ENCODE measurements at regions not wholly inside any gene's neighbourhood (a gene's known extent, or its start where the extent isn't known, plus 50 kb on each side); places are given as distances from the start of the nearest gene placed in this dataset.
"Not testable (repeated sequence)": the region's sequence is repeated elsewhere in the genome, so short reads cannot be mapped to it uniquely, and the experiment has no call there.

- not testable (repeated sequence) for TF ChIP-seq EZH2 (IDR thresholded peaks at IDR 0.05; ENCODE audit: borderline replicate concordance, low read depth, low read length, severe bottlenecking); CTCF (IDR thresholded peaks at IDR 0.05; ENCODE audit: borderline replicate concordance, extremely low read depth, low read length, poor library complexity, severe bottlenecking)
These were observed 88.5 kb upstream of the GPR89A start for GRCh38 chr1:145519302-145519701.
